ENCODE measurements at regions not wholly inside any gene's neighbourhood (a gene's known extent, or its start where the extent isn't known, plus 50 kb on each side); places are given as distances from the start of the nearest gene placed in this dataset.
A peak's percentile ranks its signal among the peaks of the same experiment; 100 is the strongest.

DNA sequence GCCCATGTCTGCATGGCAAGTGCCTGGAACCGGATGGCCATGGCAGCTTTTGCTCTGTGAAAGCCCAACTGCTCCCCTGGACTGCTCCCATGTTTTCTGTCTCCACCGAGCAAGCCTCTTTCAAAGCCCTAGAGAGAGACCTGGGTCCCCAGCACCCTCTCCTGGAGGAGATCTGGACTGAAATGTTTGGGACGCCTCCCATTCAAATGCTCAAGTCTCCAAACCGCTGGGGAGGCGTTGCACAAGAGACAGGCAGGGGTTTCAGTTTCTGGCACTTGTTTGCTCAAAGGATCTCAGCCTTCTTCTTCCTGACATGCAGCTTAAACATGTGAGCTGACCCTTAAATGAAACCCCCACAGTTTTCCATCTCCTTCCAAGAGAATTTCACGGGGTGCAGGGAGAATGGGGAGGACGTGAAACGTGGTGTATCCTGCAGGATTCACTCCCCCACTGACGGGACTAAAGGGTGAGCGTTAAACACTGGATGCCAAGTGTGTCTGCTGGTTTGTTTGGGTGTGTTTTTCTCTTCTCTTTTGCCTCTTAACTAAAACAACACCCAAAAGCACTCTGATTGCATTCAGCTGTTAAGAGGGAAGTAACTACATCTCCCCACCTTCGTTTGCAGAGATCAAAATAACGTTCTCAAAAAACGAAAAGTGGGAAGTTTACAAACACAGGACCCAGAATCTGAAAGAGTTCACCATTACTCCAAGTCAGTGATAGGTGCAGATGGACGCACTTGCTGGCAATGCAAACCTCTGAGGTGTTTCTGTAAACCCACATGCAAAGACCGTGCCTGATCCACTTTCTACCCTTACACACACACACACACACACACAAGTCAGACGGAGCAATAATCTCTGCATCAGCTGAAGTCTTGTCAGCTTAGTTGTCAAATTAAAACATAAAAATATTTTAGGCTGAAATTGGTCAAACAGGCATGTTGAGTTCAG lies 256.9 kb downstream of the C16orf95 start:
- peak; percentile 63 for DNase-seq

DNA sequence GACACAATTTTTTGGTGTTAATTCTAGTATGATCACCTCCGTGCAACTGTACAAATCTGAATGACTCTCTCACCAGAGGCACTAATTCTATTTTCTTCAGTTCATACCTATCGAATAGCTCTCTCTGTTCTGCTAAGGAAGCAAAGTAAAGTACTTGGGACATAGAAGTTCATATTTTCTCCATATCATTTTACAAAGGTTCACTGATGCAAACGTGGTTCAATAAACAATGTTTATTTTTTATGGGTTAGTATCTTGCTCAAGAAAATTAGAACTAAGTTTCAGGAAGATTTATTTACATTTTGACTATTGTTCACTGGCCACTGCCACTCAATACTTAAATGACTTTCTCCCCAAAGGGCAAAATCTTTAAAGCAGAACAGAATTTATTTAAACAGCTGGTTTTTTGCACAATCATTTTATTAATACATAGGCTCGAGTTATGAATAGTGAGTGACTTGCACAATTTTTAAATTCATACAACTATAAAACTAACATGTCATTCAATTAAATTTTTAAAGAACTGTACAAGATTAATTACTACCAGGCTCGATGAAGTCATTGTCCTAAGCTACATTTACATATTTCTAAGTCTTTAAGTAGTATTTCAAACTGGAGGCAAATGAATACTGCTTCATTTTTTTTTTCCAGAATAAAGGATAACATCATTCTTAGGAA lies 255.8 kb downstream of the C16orf95 start:
- DNase-seq: no peak

DNA sequence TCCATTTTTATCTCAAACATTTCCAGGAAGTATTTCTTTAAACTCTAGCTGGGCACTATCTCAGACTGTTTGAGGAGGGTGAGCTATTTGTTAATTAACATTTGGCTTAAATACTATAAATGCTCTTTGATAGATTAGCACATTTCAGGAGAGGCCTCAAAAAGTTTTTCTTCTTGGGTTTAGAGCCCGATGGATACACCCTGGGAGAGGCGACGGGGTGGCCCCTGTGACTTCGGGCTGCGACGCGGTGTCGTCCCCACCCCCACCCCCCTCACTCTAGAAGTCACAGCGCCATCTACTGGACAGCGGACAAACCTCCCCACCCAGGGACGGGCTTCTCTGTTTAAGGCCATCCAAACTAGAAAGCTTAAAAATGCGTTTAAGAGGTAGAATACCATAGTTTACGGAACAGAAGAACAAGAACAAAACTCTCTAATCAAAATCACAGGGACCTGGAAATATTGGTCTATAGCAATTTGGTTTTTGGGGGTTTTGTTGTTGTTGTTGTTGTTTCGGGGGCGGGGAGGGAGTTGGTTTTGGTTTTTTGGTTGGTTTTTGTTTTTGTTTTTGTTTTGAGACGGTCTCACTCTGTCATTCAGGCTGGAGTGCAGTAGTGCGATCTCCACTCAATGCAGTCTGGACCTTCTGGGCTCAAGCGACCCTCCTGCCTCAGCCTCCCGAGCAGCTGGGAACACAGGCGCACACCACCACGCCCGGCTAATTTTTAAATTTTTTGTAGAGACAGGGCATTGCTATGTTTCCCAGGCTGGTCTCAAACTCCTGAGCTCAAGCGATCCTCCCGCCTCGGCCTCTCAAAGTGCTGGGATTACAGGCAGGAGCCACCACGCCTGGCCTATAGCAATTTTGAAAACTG lies 254.4 kb downstream of the C16orf95 start:
- peak; percentile 89 for DNase-seq

DNA sequence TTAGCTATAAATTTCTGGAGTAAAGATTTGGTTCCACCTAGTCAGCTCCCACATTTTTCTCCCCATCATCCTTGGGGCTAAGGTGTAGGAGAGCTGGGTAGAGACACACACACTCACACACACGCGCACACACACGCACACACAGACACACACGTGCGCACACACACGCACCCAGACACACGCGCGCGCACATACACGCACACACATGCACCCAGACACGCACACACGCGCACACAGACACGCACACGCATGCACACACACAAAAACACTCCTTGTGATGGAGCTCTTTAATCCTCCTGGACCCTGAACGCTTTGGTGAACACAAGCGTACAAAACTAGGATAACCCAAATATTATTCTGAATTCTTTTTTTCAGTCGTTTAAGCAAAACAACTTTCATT lies 253.6 kb downstream of the C16orf95 start:
- DNase-seq: no peak

DNA sequence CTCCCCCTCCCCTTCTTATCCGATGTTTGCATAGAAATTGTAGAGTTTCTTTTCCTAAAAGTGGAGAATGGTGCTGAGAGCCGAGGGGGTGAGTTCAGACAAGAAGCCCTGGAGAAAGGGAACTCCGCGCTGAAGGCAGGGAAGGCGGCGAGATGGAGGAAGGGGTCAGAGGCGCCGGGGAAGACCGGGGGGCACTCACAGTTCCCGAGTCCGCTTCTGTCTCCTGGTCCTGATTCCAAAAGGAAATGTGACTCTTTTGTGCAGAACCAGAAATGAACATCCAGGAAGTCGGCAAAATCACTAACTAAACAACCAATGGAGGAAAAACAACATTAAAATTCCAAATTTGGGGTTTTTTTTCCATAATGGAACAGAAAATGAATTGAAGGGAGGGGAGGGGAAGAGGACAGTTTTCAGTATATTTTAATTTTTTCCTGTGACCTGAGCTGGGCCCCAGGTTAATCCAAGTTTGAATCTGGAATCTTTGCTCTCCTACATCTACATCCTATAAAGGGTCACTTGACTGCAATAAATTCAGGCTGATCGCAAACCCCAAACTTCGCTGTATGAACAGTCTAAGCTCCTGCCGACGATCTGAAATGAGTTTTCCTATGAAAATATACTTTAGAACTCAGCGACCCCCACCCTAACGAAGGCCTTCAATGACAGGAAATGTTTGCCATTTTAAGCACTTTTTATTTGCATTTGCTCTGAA lies 252.3 kb downstream of the C16orf95 start:
- DNase-seq: no peak

DNA sequence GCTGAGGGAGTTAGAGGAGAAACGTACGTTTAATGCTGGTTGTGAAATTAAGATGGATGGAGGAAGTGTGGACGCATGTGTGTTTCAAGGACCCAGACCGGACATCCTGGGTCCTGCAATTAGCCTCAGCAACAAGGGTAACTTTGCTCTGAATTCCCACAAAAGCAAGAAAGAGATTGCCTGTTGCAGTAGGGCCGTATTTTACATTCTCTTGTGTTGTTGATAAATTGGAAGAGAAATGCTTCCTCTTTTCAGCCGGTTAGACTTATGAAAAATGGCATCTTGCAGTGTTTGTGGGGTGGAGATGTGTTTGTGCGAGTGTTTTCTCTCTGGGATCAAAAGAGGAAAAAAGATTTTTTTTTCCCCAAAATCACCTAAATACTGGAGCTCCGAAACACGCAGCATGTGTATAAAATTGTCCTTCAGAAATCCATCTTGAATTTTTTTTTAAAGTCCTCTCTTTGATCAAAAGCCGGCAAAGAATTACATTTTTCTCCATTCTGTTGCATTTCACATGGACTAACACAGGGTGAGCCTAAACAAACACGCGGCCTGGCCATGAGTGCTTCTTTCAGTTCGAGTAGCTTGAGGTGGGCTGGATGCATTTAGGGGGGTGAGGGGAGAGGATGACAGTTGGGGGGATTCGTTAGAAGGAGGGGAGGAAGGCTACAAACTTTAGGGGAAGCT lies 251.6 kb downstream of the C16orf95 start:
- peak; percentile 5 for DNase-seq

DNA sequence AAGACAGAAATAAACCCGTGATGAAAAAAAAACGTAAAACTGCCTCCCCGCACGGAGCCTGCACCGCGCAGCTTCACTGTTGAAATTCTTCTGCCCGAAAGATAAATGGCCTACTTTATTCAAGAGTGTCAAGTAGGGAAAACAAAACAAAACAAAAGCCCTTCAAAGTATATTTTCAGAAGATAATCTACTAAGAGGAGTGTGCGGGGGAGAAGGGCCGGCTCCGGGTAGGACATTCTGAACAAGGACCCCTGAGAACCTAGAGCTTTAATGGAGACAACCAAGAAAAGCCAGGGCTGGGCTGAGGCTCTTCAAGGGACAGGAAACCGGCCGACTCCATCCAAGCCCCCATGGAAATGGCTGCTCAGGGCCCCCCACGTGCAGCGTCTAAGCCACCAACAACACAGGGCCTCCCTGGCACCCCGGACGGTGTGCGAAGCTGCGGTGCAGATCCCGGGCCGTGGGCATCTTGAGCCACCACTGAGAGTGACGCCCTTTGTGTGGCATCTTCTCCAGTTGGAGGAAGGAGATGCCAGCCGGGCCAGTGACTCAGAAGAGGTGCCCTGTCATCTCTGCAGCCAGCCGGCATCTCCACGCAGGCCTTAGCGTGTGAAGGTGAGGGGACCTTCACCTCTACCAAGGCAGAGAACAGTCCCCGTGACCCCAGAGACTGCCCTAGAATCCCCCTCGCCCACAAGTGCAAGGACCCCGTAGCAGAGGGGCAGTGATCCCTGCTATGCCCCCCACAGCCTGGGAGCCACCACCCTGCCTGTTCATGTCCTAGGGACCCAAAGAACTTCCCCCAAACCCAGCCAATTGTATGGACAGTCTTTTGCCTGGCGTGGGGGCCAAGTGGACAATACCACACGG lies 250.8 kb downstream of the C16orf95 start:
- no peak for DNase-seq

DNA sequence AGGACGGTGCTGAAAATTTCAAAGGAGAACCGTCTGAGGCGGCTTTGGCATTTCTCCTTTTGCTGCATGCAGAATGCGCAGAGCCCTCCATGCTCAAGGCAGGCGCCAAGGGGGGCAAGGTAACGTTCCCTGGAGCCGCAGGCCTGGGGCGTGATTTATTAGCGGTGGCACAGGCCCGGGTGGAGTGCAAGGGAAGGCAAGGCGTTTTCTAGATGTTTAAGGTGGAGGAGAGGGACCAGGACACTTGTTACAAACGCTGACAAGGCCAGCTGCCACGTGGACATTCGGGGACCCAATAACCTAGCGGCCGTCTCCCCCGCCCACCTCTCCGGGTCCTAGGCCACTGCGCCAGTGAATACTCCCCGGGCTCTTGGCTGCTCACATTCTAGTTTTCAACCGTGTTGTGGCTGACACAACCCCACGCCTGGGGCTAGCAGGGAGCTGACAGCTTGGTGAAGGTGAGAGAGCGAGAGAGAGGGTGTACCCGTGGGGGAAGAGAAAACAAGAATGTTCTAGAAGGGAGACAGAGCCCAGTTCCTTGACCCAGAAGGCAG lies 250.1 kb downstream of the C16orf95 start:
- no peak for DNase-seq

DNA sequence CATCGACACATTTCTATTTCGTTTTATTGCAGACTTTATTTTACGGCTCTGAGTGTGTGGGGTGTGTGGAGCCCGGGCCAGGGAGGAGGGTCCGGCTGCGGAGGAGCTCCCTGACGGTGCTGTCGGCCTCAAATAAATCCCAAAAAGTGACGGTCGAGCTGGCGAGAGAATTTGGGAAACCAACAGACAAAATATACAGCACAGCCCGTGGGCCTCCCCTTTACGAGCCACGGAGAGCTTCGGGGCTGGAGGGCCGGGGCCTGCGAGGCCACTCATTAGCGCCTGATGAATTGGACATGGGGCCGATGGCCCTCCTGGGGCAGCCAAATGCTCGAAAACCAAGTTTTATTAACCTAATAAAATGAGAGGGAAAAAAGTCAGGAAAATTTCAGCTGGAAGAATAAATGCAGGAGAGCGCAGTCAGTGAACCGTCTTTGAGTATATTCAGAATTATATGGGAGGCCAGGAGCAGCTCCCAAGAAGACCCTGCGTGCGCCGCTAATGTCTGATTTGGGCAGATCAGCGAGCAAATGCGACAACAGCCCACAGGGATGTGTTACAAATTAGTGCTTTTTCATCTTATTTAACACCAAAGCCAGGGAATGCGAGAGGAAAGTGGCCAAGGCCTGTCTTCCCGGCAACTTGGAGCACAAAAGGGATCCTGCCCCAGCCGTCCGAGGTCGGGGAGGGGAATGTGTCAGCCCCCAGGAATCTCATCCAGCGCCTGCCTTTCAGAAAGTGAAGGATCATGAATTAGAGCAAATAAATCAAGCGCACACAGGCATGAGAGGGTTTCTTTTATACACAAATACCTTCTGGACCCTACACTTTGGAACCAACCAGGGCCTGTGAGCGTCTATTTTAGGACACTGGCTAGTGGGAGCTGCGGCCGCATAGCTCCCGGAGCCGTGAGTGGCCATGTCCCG lies 249.1 kb downstream of the C16orf95 start:
- DNase-seq: no peak

DNA sequence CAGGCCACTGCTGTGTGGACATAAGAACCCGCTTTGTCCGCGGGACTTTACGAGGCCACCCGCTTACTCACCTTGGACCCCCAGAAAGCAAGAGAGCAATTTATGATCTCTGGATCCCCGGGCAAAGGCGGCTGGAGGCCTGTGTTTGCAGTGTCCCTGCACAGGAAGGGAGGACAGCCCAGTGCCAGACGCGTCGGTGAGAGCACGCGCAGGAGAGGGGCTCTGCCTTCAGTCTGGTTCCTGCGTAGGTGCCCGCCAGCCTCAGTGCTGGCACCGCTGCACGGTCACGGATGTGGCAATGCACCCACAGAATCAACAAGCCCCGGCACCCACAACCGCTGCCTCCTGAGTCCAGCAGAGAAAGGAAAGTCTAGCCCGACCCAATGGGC lies 248.4 kb downstream of the C16orf95 start:
- no peak for DNase-seq

DNA sequence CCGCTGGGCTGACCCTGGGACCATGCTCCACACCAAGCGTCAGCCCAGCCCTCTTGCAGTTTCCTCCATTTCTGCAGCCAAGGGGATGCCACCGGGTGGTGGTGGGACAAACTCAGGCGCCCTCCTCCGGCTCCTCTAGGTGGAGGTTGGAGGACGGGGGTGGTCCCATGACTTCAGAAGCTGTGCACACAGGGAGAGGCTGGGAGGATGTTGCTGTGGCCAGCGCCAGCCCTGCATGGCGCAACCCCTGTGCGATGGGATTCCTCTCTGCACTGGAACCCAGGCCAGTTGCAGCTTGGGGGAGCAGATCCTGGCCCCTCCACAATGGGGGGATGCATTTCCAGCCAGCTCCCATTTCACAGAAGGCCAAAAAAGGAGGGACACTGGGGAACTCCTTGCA lies 246.5 kb downstream of the C16orf95 start:
- DNase-seq: no peak

DNA sequence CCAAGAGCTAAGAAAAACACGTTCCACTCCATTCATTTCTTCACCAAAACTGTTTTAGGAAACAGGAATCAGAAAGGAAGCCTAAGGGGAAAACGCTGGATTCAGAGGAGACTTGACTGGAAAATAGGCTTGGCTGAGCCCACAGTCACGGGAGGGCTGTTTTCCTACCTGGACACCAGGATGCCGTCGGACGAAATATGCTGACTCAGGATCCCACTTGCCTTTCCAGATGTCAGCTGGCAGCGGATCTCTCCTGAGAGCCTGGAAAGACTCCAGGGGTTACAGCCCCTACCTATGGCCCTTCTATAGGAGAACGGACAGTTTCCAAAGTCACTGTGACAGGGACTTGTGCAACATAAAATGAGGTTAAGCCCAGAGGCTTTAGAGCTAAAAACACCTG lies 245.1 kb downstream of the C16orf95 start:
- DNase-seq: no peak

DNA sequence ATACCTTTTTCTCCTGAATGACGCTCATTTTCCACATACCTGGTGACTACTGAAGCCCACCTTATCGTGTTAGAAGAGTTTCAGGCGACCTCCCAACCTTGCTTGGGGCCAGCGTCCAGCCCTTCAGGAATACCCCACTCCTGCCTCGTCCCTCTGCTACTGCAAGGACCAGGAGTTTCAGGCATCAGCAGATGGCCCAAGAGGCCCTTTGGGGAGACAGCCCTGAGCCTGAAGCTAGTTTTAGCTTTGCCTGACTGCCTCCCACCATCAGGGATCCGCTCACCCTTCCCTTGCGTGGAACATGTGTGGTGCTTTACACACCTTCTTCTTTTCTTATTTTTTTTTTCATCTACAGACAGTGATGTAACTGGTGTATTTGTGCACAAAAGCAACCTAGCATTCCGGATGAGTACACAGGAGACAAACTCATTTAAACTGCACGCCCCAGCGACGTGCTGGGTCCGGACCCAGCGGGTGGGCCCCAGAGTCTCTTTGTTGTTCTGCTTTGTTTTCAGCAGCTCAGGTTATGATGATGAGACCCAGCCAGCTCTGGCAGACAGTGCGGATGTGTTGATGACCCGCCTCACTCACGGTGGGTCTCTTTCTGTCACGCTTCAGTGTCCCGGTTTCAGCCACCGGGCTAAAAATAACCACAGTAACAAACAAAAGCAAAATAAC lies 242.4 kb downstream of the C16orf95 start:
- DNase-seq: no peak

DNA sequence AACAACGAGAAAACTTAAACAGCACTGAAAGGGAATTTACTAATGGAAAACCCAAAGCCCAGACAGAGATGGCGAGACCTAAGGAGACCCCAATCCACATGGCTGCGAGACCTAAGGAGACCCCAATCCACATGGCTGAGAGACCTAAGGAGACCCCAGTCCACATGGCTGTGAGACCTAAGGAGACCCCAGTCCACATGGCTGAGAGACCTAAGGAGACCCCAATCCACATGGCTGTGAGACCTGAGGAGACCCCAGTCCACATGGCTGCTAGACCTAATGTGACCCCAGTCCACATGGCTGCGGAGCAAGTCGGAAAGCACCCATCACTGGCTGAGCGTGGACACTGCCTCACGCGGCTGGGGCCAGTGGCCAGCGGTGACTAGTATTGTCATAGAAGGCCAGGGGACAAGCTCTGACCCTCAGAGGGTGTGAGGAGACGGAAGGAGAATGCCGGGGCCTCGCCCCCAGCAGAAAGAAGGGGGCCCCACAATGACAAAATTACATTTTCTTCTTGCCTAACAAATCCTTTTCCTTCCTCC lies 241.8 kb downstream of the C16orf95 start:
- no peak for DNase-seq

DNA sequence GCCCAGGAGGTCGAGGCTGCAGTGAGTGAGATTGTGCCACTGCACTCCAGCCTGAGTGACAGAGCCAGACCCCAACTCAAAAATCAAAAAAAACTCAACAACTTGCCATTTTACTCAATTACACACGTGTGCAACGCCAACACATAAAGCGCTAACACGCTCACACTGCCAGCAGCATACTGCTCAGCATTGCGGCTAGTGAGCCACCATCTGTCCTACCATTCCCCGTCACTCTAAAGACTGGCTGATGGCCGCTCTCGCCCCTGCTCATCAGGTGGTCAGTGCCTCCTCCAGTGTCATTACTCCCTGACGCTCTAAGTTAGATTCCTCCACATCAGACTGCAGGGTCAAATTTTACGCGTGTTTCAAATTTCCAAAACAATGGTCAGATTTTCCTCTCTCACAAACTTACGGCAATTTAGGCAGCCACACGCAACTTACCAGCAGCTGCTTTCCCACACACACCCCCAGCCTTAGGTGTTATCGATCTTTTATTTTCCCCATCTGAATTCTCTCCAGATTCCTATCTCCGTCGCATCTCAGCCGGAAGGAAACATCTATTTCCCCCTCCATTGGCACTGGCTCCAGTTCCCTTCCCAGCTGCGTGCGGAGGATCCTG lies 240.8 kb downstream of the C16orf95 start:
- DNase-seq: no peak

DNA sequence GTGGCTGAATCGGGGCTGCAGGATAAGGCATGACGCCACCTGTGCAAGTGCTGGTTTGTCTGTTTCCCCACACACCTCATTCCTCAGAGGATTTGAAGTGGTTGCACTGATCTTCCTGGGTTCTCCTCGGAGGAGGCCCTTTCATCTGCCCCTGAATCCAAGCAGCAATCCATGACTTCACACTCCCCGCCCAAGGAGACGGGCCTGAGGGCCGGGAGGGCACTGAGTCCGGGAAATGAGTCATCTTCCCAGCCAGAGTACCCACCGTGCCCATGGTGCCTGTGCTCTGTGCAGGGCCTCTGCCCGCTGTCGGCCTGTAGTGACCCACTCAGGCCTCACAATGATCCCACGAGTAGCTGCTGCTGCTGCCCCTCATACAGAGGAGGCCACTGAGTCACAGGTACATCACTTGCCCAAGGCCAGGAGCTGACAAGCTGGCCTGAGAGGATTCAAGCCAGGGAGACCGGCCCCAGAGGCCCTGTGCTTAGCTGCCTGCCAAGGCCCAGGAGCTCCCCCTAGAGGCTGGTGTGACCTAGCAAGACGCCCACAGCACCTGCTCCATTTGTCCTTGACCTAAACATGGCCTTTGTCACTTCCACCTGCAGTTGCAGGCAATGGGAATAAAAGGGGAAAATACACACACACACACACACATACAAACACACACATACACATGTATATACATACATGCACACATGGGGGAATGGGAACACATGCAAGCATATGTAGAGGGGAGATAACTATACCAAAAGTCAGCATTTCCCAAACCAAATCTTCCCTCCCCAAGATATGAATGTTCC lies 240.0 kb downstream of the C16orf95 start:
- peak; percentile 79 for DNase-seq

DNA sequence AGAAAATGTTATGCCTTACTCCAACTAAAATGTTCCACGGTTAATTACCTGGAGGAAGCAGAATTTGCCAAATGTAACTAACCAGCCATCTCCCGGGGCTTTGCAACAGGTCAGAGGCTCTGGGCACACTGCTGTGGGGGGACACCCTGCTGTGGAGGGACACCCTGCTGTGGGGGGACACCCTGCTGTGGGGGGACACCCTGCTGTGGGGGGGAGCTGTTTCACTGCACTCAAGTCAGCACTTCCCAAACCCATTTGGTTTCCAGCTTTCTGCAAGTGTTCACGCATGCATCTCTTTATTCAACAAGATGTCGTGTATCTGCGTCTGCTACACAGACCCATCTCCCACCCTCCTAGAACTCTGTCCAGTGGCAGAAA lies 239.5 kb downstream of the C16orf95 start:
- DNase-seq: no peak

Measured in suppressor macrophage treated with lipopolysaccharide for 4 hours (primary cell).